LHCN-M2 (cell line): ENCODE measurements at regions not wholly inside any gene's neighbourhood (a gene's known extent, or its start where the extent isn't known, plus 50 kb on each side); places are given as distances from the start of the nearest gene placed in this dataset.
"Not testable (repeated sequence)": the region's sequence is repeated elsewhere in the genome, so short reads cannot be mapped to it uniquely, and the experiment has no call there.

Source experiments
- DNase-seq: peaks from one replicate; pipeline ENCODE4 v3.0.0-alpha.2; 2012; ENCODE audit warnings: low read depth

GRCh38 chrX:96430756-96431455, 253.7 kb upstream of the DIAPH2 start:
- DNase-seq: no peak

GRCh38 chrX:96432647-96433046, 252.0 kb upstream of the DIAPH2 start:
- DNase-seq: peak; percentile 57

DNA sequence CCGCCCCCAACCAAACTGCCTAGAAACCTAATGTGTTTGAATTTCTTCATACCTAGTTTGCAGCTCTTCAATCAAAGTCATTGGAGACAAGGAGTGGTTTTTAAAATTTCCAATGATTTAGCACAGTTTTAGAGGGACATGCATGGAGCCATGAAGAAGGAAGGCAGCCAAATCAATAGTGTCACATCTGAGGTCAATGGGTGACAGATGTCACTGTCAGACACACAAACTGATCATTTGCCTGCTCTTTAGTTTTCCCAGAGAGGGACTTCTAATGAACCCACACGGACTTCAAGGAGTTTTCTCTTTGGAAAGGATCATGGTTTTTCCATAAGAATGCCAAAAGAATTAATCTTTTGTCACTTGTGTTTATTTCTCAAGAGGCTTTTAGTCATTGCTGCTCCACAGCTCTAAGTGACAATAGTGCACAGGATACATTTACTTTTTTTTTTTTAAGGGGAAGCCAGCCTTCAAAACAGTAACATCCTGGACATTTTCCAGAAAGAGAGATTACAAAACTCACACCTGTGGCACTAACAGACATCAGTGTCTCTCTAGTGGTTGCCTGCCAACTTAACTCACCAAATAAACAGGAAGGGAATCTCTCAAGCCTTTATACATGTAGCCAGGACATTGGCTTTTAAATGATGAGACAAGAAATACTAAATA, 251.1 kb upstream of the DIAPH2 start:
- peak; percentile 34 for DNase-seq

DNA sequence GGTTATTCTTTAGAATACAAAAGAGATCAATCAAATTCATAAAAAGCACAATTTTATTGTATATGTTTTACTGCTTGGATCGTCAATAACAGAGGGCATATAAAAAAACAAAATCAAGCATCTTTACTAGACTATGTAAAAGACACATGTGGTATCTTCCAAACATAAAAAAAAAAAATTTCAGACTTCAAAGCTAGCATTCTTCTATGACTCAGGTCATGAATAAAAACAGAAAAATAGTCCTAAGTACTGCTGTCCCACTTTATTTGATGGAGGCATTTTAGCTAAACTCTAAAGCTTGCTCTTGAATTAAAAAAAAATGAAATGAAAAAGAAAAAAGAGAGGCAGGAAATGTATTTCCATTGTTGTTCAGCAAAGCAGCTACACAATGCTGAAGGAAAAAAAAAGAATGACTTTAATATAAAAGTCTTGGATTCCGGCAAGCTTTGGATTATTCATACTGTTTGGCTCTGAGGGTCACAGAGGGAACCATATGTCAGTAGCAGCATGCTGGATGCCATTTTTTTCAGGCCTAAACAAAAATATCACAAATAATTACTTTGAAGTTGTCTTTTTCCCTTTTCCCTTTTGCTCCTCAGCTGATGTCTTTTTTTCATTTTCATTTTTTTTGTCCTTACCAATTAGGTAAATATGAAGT, 249.1 kb upstream of the DIAPH2 start:
- DNase-seq: peak; percentile 42

DNA sequence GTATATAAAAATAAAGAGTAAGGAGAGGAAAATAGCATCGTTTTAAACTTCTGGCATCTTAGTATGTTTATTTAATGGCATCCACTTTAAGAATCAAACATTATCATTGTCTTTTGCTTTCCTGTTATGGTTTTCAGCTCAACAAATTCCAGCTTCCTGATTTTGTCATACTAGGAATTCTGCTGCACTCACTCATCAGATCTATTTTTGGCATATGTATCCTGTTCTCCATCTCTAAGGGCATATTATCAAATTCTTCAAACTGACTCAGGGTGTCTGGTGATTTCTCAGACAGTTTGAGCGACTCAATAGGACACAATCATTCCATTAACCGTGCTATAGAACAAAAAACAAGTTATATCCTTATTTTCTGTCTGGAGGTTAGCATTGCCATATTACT, 248.5 kb upstream of the DIAPH2 start:
- peak; percentile 84 for DNase-seq

DNA sequence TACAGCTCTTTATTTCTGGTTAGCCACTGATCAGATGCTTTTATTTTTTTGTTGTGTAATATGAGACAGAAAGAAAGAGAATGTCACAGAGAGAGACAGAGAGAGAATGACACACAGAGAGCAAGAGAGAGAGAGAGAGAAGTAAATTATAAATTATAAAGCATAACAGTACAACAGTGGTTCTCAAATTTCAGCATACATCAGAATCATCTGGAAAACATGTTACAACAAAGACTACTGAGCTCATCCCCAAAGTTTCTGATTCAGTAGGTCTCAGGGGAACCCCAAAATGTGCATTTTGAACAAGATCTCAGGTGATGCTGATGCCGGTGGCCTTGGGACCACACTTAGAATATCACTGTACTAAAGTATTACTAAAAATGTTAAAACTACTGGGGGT, 245.8 kb upstream of the DIAPH2 start:
- DNase-seq: peak; percentile 12

- DNase-seq: peak; percentile 15
These were observed 243.7 kb upstream of the DIAPH2 start for GRCh38 chrX:96440941-96441340.

- DNase-seq: no peak
These were observed 239.0 kb upstream of the DIAPH2 start for GRCh38 chrX:96445531-96446065.

DNA sequence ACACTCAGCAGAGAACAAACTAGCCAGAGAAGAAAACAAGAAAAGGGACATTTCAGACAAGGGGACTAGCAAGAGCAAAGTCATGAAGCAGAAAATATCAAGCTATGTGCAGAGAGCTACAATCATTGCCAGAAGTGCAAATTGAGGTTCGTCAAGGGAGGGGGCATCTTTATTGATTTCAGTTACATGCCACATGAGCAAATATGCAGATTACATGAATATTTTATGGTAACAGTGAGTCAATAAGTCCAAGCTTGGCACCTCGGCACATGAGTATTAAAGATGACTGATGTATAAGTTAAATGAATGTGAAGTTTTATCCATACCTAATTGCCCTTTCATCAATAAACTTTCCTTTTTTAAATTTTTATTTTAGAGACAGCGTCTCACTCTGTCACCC, 238.1 kb upstream of the DIAPH2 start:
- DNase-seq: no peak

- DNase-seq: peak; percentile 62
These were observed 237.5 kb upstream of the DIAPH2 start for GRCh38 chrX:96447161-96447560.

- no peak for DNase-seq
These were observed 235.5 kb upstream of the DIAPH2 start for GRCh38 chrX:96449191-96449590.

DNA sequence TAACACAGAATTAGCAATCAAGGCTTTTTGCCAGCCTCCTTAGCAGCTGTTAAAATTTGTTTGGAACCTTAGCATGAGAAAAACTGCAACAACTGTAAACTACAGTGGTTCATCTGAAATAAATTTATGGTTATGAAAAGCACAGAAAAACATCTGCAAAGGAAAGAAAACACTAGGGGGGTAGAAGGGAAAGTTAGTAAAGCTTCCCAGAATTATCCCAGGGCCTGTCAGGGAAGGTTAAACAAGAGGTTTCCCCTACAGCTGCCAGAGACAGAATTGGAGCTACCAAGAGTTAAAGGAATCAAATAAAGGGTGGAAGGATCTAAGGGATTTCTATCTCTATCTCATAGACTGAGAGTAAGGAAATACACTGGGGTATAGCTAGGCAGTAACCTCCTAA, 234.7 kb upstream of the DIAPH2 start:
- DNase-seq: peak; percentile 36

GRCh38 chrX:96453139-96453538, 231.5 kb upstream of the DIAPH2 start:
- no peak for DNase-seq

DNA sequence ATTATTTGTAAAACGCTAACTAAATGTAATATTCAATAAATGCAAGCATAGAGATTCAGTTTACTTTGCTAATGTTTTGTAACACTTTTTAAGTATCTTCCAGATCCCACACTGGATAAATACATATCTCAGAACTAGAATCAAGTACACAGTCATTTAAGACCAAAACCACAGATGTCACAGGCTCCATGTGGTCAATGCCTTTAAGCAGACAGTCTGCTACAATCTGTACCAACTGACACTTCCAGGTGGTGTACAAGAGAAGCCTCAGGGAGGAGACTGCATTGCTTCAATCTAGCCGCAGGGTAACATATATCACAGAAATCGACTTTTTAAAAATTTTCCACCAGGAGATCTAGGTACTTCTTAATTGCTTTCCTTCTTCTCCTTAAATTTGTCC, 229.6 kb upstream of the DIAPH2 start:
- no peak for DNase-seq

DNA sequence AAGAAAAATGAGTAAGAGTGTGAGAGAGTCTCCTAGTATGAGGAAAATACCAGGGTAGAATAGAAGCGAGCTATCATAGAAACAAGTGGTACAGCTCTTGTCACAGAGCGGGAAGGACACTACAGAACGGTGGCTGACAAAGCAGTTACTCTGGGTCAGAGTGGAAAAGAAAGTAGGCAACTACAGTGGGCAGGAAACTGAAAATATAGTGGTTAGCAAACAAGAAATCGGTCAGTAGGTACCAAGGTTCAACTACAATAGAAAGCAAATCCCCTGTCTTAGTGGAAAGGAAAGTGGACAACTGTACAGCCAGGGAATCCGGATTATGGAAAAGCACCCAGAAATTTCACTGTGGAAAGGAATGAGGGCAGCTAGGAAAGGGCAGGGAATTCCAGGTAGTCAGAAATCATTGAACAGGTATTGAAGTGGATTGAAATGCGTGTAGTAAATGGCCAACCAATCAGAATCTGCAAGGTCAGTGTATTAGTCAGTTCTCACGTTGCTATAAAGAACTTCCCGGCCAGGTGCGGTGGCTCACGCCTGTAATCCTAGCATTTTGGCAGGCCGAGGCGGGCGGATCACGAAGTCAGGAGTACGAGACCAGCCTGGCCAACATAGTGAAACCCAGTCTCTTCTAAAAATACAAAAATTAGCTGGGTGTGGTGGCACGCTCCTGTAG, 219.6 kb upstream of the DIAPH2 start:
- no peak for DNase-seq

DNA sequence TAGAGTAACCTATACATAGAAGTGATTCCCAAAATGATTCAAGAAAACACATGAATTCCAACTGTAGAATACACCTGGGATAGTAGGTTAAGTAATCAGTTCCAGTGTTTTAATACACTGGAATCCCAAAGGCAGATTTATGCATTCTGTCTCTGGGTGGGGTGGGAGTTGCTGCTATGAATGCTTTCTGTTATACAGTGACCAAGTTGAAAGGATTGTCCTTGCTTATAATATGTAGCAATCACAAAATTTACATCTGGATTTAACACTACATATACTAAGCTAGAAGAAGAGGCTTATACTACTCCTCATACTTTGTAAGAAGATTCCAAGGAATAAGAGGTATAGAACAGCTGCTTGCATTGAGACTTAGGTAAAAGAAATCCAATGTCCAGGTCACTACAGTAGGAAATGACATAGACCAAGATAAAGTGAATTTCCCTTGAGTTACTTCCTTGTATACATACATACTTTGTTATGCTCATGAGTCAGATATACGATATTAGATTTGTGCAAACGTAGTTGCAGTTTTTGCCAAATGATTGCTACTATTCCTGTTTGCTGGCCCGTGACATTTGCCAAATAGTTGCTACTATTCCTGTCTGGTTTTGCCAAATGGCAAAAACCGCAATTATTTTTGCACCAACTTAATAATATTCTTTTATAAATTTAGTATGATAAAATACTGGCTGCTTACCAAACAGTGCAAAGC, 210.5 kb upstream of the DIAPH2 start:
- no peak for DNase-seq

GRCh38 chrX:96474741-96475125, 209.9 kb upstream of the DIAPH2 start:
- no peak for DNase-seq

DNA sequence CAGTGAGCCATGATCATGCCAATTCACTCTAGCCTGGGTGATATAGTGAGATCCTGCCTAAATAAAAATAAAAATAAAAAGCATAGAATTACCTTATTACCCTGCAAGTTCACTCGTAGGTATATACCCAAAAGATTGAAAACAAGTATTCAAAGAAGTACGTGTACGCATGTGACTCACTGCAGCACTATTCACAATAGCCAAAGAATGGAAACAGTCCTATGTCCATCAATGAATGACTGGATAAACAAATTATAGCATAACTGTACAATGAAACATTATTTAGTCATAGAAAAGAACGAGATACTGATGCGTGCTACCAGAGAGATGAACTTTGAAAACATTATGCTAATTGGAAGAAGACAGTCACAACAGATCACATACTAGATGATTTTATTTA, 204.6 kb upstream of the DIAPH2 start:
- peak; percentile 59 for DNase-seq

DNA sequence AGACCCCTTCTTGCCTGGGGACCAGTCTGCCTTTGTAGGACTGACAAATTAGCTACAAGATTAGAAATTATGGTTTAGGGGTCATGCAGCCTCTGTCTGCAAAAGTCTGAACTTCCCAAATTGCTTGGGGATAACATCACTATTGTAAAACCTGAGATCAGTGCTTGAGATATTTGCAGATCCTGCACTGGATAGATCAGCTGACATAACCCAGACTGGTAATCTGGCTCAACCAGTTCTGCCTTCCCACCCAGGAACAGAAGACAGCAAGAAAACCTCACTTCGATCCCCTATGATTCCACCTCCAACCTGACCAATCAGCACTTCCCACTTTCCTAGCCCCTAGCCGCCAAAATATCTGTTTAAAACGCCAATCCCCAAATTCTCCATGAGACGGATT, 202.8 kb upstream of the DIAPH2 start:
- DNase-seq: no peak

GRCh38 chrX:96483647-96484160, 200.9 kb upstream of the DIAPH2 start:
- no peak for DNase-seq

GRCh38 chrX:96486687-96487086, 198.0 kb upstream of the DIAPH2 start:
- not testable (repeated sequence) for DNase-seq
